Bronchial epithelial cell (primary cell): ENCODE measurements at regions not wholly inside any gene's neighbourhood (a gene's known extent, or its start where the extent isn't known, plus 50 kb on each side); places are given as distances from the start of the nearest gene placed in this dataset.

Experiments used
- DNase-seq: peaks from one replicate; pipeline ENCODE4 v3.0.0-alpha.2; 2010; ENCODE audit warnings: low read depth
- FAIRE-seq: peaks from 2 replicates; lab custom pipeline; 2011; peaks lifted over from hg19 to GRCh38; lab: Jason Lieb, UNC
- H3K27me3 ChIP-seq: 2 replicates; pipeline ENCODE4 v1.5.1; 2011; ENCODE audit warnings: low read length; ENCODE audit not compliant: control insufficient read depth, insufficient read depth
- H3K36me3 ChIP-seq: 2 replicates; pipeline ENCODE4 v1.5.1; 2011; ENCODE audit warnings: low read length; ENCODE audit not compliant: control insufficient read depth, insufficient read depth
- H3K4me3 ChIP-seq: 2 replicates; pipeline ENCODE4 v1.5.1; 2011; ENCODE audit warnings: mild to moderate bottlenecking, low read depth, low read length, control low read depth
- TF ChIP-seq, protein P1 (sequence below): IDR thresholded peaks from 2 replicates; pipeline ENCODE4 v1.5.1; 2011; ENCODE audit warnings: mild to moderate bottlenecking, moderate library complexity, low read length, control low read depth, inconsistent platforms; ENCODE audit not compliant: insufficient read depth, severe bottlenecking

DNA sequence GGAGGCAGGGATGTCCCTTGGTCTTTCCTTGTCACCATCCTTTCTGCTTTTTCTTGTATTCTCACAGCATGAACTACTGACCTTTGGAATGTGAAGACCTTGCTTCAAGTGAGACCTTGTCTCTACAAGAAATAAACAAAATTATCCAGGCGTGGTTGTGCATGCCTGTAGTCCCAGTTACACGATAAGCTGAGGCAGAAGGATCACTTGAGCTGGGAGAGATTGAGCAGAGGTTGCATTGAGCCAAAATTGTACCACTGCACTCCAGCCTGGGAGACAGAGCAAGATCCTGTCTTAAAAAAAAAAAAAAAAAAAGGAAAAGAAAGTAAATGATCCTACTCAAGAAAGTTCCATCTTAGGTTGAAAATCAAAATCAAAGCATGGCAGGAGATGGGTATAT is 173.7 kb downstream of the IRS1 start:
- FAIRE-seq (no peak), DNase-seq (no peak)
- no peaks in the 10 kb centered on the region for H3K27me3 ChIP-seq
- no peaks in the 10 kb centered on the region for H3K36me3 ChIP-seq
- no peak overlapping the region for H3K4me3 ChIP-seq
- TF ChIP-seq, protein P1, sequence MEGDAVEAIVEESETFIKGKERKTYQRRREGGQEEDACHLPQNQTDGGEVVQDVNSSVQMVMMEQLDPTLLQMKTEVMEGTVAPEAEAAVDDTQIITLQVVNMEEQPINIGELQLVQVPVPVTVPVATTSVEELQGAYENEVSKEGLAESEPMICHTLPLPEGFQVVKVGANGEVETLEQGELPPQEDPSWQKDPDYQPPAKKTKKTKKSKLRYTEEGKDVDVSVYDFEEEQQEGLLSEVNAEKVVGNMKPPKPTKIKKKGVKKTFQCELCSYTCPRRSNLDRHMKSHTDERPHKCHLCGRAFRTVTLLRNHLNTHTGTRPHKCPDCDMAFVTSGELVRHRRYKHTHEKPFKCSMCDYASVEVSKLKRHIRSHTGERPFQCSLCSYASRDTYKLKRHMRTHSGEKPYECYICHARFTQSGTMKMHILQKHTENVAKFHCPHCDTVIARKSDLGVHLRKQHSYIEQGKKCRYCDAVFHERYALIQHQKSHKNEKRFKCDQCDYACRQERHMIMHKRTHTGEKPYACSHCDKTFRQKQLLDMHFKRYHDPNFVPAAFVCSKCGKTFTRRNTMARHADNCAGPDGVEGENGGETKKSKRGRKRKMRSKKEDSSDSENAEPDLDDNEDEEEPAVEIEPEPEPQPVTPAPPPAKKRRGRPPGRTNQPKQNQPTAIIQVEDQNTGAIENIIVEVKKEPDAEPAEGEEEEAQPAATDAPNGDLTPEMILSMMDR, result no peak

DNA sequence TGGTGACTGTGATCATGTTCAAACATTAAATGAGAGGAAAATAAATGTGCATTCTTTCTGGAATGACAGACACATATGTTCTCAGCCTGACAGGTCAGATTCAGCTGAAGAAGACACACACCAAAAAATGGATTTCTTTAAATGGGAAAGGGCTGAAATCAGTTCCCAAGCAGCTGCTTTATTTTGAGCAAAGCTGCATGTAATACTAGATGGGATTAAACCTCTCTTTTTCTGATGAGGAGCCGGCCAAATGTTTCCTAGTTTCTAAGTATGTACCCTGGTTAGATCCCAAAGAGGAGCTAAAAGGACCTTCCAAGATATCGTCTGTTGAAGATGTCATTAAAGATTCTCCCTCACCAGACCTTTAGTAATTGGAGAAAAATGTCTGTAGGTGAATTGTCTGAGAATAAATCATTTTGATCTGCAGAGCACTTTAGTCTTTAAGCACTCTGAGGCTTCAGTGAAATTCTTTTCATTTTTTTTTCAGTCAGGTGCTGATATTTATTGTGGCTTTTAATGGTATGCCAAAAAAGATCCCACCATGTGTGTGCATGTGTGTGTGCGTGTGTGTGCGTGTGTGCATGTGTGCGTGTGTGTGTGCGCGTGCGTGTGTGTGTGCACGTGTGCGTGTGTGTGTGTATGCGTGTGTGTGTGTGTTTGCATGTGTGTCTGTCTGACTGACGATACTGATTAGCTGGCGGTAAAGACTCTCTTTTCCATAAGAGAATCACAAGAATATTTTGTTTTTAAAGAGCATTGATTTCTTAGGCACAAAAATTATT is 175.8 kb downstream of the IRS1 start:
- Histone ChIP-seq H3K4me3 (no peak overlapping the region), H3K27me3 (no peaks in the 10 kb centered on the region), H3K36me3 (no peaks in the 10 kb centered on the region)
- DNase-seq (no peak), FAIRE-seq (no peak)
- TF ChIP-seq, protein P1, result no peak

DNA sequence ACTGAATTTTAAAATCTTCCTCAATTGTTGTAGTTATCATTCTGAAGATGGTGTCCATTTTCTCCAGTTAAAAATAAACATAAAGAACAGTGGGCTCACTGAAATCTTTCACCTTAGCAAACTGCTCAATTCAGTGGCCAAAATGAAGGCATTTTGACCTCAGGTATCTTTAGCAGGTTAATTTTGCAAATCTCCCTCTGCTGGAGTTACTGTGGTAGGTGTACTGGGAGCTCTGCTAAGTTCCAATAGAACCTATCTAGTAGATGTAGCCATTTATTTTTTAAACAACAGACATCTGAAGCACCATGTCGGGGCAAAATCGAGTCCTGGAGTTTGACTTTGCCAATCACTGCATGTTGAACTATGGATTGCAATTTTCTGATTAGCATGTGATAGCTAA is 177.1 kb downstream of the IRS1 start:
- peak; percentile 17 for DNase-seq
- TF ChIP-seq, protein P1, result no peak
- no peak for FAIRE-seq
- no peaks in the 10 kb centered on the region for H3K36me3 ChIP-seq
- H3K27me3 ChIP-seq, result no peaks in the 10 kb centered on the region
- H3K4me3 ChIP-seq, result no peak overlapping the region

DNA sequence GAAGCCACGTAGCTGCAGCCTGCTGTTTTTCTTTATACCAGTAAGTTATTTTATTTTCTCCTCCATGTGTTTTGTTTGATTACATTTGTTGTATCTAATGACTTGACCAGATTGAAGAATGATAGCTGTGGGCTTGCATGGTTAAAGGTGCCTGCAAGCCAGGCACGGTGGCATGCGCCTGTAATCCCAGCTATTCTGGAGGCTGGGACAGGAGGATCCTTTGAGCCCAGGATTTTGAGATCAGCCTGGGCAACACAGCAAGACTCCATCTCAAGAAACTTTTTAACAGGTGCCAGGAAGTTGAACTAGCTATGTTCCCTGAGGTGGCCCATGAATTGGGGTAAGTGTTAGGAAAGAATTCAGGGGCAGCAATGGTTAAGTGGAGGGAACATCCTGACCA is 179.4 kb downstream of the IRS1 start:
- FAIRE-seq (no peak), DNase-seq (no peak)
- no peaks in the 10 kb centered on the region for H3K27me3 ChIP-seq
- H3K36me3 ChIP-seq, result no peaks in the 10 kb centered on the region
- TF ChIP-seq, protein P1, result no peak
- H3K4me3 ChIP-seq, result no peak overlapping the region

- DNase-seq (no peak), FAIRE-seq (no peak)
- Histone ChIP-seq H3K27me3 (no peaks in the 10 kb centered on the region), H3K36me3 (no peaks in the 10 kb centered on the region), H3K4me3 (no peak overlapping the region)
- TF ChIP-seq, protein P1, result no peak
Measured at GRCh38 chr2:226619707-226620106, 179.9 kb downstream of the IRS1 start.
